Skin of body (tissue), 1 donor: ENCODE measurements at regions not wholly inside any gene's neighbourhood (a gene's known extent, or its start where the extent isn't known, plus 50 kb on each side); places are given as distances from the start of the nearest gene placed in this dataset.

Experiments used
- DNase-seq: peaks from one replicate; lab custom pipeline; 2025; lab: John Stamatoyannopoulos, UW

- DNase-seq: no peak
These were observed 113.7 kb upstream of the SPRED2 start for GRCh38 chr2:65545837-65546805.

- DNase-seq: no peak
These were observed 109.4 kb upstream of the SPRED2 start for GRCh38 chr2:65541773-65542172.

GRCh38 chr2:65539633-65540032 lies 107.2 kb upstream of the SPRED2 start:
- no peak for DNase-seq

DNA sequence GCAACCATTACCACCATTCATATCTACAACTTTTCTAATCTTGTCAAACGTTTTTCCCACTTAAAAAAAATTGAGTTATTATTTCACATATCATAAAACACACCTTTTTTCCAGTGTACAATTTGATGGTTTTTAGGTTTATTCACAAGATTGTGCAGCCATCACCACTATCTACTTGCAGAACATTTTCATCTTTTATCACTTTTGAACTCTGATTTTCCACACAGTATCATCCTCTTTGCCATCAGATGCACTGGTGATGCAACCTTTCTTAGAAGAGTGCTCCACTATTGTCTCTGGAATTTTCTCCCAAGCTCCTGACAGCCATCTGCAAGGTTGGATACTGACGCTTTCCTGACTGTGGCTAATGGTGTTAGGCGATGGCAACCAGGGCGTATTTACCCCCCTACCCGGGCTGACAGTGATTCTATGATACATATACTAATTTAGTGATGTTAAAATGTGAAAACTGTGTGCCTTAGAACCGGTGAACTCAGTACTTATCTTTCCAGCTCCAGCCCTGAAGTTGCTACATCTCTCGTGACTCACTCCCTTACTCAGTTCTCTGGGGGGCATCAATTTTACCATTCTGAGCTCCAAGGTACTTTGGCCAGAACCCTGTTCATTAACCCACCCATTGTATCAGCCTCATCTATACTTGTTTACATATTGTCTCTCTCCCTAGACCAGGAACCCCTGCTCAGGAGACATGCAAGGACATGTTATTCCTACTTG lies 105.4 kb upstream of the SPRED2 start:
- no peak for DNase-seq

- DNase-seq: no peak
These were observed 104.2 kb upstream of the SPRED2 start for GRCh38 chr2:65536596-65536995.

DNA sequence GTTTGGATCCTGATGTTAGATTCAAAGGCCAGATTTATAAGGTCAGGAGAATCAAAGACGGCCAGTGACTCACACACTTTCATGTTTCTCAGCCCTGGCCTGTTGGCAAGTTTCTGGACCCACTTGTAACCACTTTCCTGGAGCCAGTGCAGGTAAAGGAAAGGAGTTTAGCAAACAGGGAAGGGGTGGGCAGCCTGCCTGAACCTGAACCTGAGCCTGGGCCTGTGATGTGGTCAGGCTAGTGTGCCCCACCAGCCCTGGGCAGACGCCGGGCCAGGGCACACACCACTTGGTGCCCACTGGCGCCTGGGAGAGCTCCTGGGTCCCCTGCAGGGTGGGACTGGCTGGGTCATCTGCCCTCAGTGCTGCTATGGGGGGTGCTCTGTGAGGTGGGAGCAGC lies 100.5 kb upstream of the SPRED2 start:
- no peak for DNase-seq

DNA sequence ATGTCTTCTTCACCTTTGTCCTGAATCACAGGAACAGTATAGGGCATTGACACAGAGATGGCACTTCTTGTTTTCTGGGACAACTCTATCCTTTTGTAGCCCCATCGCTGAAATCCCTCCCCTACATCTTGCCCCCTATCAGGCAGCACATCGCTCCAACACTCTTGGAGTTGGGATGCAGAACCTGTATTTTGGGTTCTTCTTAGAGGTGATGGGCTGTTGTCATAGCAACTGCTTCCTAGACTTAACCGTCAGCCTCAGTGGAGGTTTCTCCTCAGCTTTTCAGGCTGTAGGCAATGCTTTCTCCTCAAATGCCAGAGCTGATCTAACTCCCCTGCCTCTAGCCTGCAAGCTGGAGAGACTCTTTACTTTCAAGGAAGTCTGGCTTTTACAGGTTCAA lies 99.9 kb upstream of the SPRED2 start:
- DNase-seq: no peak

DNA sequence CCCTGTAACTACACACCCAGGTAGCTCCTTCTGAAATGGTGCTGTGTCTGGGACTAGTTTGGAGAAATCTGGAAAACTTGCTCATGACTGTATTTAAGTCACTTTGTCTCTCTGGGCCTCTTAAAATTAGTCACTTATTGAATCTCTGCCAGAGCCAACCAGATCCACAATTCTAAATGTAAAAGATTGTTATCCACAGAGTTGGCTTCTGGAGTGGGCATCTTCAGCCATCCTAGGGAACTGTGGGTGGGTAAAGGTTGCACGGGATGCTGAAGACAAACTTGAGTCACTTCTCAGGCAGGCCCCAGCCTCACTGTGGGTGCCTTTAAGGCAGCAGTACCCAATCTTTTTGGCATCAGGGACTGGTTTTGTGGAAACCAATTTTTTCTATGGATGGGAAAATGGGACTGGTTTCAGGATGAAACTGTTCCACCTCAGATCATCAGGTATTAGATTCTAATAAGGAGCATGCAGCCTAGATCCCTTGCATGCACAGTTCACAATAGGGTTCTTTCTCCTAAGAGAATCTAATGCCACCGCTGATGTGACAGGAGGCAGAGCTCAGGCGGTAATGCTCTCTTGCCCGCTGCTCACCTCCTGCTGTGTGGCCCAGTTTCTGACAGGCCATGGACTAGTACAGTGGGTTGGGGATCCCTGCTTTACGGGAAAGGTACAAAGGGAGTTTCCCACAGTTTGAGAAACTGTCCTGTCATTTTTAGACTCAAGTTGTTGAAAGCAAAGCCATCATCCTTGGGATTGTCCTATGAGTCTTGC lies 98.3 kb upstream of the SPRED2 start:
- DNase-seq: no peak

DNA sequence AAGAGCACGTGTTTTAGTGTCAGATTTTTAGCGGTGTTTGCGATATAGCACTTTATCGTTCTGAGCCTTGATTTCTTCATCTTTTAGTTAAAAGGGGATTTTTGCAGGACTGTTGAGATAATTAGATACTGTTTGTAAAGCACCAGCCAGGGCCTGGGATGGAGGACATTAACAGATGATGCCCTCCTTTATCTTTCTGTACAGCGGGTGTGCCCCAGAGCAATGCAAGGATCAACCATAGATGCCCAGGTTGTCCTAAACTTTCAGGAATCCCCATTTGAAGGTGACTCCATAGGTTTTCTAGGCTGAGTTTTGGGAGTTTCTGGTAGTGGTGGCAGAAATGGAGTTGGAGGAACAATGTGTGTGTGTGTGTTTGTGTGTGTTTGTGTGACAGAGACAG lies 97.0 kb upstream of the SPRED2 start:
- DNase-seq: no peak

DNA sequence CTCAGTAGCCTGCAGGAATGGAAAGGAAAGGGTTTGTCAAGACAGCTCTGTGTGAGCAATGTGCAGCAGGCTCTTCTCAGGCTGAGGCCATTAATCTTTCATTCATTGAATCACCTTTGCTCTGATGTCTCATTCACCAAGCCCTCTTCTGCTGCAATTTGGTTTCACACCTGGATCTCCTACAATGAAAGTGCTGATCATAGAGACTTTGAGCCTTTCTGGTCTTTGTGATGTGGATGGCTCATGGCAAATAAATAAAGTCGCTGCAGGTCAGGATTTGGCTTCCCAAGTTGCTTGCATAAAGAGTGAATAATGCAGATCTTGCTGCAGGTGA lies 95.8 kb upstream of the SPRED2 start:
- no peak for DNase-seq

DNA sequence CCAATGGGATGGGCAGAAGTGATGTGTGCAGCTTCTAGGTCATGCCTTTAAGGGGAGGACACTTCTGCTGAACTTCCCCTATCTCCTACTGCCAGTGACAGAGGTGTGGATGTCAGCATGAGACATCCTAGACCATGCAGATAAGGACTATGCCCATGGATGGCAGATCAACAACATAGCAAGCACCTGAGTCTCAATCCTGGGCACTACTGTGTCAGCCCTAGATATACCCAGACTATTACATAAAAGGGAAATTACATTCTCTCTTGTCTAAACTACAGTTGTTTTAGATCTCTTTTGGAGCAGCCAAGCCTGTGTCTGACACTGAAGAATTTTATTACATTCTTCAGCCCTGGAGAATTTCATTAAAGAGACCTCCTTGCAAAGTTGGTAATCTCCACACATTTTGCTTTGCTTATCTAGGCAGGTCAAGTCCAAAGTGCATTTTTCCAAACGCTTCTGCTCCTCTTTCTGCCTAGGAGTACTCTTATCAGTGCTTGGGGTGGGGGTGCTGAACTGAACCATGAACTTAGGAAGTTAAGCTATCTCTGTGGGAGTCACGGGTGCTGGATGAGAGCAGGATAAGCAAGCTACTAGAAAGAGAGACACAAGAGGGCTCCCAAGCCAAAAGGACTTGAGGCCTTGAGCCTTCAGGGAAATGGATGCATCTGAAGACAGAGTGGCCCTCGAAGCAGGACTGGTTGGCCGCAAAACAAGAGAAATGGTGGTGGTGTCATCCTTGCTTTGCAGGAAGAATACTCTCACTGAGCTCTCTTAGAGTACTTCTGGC lies 95.2 kb upstream of the SPRED2 start:
- DNase-seq: no peak

- DNase-seq: peak; percentile 28
These were observed 93.3 kb upstream of the SPRED2 start for GRCh38 chr2:65525616-65526231.

GRCh38 chr2:65522922-65523321 lies 90.5 kb upstream of the SPRED2 start:
- DNase-seq: no peak

- no peak for DNase-seq
These were observed 86.4 kb upstream of the SPRED2 start for GRCh38 chr2:65518751-65519150.

DNA sequence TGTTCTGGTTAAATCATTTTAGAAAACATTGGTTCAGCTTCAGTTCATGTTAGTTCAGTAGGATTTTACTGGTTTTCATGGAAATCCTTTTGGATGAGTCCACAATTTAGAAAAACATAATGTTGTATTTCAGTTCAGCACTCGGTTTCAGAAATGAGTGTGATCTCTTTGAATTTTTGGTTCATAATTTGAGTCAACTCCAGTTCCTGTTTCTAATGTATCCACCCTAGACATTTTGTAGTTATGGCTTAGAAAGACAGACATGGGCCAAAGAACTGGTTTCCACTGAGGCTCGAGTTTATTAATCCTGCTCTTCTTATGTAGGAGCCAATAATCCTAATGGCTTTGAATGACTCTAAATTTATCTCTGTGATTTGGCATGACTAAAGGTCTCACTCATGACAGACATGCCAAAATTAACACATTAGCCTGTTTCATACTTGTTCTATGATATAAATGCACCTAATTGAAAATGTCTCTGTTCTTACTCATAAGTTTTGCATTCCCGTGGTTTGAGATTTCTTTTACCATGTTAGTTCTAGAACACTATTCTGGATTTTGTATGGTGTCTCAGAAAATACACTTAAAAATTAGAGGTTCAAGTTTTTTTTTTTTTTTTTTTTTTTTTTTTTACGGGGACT lies 82.3 kb upstream of the SPRED2 start:
- DNase-seq: no peak

DNA sequence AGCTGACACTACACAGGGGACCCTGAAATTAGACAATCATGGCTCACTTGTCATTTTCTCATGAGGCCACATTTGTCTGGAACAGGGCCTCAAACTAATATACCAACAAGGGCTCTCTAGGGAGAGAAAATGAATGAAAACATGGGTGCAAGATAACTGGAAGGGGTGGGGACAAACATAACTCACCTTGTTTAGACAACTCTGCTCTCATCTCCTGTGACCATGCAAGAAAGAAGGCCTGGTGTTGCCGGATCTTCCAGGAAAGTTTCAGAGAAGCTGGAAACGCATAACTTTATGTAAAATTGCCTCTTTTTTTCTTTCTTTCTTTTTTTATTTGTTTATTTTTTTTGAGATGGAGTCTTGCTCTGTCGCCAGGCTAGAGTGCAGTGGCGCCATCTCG lies 80.4 kb upstream of the SPRED2 start:
- DNase-seq: no peak

DNA sequence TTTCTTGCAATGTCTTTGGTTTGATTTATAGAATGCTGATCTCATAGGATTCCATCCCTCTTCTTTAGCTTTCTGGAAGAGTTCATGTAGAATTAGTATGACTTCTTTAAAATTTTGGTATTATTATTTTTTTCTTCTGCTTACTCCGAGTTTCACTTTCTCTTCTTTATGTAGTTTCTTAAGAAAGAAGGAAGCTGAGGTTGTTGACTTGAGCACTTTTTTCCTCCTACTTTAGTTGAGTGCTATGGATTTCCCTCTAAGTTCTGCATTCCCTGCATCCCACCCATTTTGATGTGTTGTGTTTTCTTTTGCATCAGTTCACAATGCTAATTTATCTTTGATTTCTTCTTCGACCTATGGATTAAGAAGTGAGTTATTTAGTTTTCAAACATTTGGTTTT lies 78.9 kb upstream of the SPRED2 start:
- no peak for DNase-seq

DNA sequence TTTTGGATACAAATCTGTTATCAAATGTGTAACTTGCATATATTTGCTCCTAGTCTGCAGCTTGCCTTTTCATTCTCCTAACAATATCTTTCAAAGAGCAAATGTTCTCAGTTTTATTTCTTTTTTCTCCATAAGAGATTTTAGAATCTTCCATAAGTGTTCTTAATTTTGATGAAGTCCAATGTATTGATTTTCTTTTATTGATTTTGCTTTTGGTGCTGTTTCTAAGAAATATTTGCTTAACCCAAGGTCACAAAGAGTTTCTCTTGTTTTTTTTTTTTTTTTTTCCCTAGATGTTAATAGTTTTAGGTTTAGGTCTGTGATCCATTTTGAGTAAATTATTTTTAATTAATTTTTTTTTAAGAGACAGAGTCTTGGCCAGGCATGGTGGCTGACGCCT lies 75.8 kb upstream of the SPRED2 start:
- DNase-seq: no peak

DNA sequence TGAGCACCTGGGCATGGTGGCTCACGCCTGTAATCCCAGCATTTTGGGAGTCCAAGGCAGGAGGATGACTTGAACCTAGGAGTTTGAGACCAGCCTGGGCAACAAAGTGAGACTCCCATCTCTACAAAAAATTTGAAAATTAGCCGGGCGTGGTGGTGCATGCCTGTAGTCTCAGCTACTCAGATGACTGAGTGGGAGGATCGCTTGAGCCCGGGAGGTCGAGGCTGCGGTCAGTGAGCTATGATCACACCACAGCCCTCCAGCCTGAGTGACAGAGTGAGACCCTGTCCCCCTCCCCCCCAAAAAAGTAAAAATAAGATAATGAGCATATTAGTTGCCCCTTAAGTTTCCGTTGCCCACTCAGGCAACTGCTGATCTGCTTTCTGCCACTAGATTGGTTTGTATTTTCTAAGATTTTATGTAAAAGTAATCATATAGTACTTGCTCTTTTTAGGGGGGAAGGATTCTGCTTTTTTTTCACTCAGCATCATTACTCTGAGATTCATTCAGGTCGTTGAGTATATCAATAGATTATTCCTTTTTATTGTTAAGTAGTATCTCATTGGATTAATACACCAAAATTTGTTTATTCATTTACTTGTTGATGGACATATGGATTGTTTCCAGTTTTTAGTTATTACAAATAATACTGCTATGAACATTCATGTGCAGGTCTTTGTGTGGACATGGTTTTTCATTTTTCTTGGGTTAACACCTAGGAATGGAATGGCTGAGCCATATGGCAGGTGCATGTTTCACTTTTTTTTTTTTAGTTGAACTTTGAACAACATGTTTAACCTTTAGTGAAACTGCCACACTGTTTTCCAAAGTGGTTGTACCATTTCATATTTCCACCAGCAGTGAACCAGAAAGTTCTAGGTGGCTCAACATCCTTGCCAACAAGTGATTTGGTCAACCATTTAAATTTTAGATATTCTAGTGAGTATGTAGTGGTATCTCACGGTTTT lies 75.0 kb upstream of the SPRED2 start:
- DNase-seq: no peak
